ENCODE measurements at regions not wholly inside any gene's neighbourhood (a gene's known extent, or its start where the extent isn't known, plus 50 kb on each side); places are given as distances from the start of the nearest gene placed in this dataset.

- no peak overlapping the region for H3K27ac ChIP-seq
- no peak for TF ChIP-seq ZFX (IDR thresholded peaks at IDR 0.05; ENCODE audit: borderline replicate concordance)
- TF ChIP-seq CTCF (IDR thresholded peaks at IDR 0.05), result no peak
Observed at GRCh38 chr7:13057462-13058200, 370.2 kb downstream of the ARL4A start.

- no peak for TF ChIP-seq ZFX (IDR thresholded peaks at IDR 0.05; ENCODE audit: borderline replicate concordance)
- no peak overlapping the region for H3K27ac ChIP-seq
Observed at GRCh38 chr7:13060173-13060572, 372.7 kb downstream of the ARL4A start.

GRCh38 chr7:13061115-13061514 lies 373.7 kb downstream of the ARL4A start:
- H3K27ac ChIP-seq, result no peak overlapping the region
- TF ChIP-seq CTCF (IDR thresholded peaks at IDR 0.05), result no peak
- TF ChIP-seq ZFX (IDR thresholded peaks at IDR 0.05; ENCODE audit: borderline replicate concordance), result no peak

- TF ChIP-seq ZFX (IDR thresholded peaks at IDR 0.05; ENCODE audit: borderline replicate concordance) (no peak), CTCF (IDR thresholded peaks at IDR 0.05) (no peak)
- H3K27ac ChIP-seq, result no peak overlapping the region
Observed at GRCh38 chr7:13062631-13063030, 375.2 kb downstream of the ARL4A start.

GRCh38 chr7:13067036-13067435 lies 379.6 kb downstream of the ARL4A start:
- H3K27ac ChIP-seq, result no peak overlapping the region
- TF ChIP-seq CTCF (IDR thresholded peaks at IDR 0.05), result no peak
- no peak for TF ChIP-seq ZFX (IDR thresholded peaks at IDR 0.05; ENCODE audit: borderline replicate concordance)

- no peak for TF ChIP-seq CTCF (IDR thresholded peaks at IDR 0.05)
- TF ChIP-seq ZFX (IDR thresholded peaks at IDR 0.05; ENCODE audit: borderline replicate concordance), result no peak
- no peak overlapping the region for H3K27ac ChIP-seq
Observed at GRCh38 chr7:13068032-13068431, 380.6 kb downstream of the ARL4A start.

- no peak overlapping the region for H3K27ac ChIP-seq
- TF ChIP-seq ZFX (IDR thresholded peaks at IDR 0.05; ENCODE audit: borderline replicate concordance) (no peak), CTCF (IDR thresholded peaks at IDR 0.05) (no peak)
Observed at GRCh38 chr7:13069841-13070240, 382.4 kb downstream of the ARL4A start.

DNA sequence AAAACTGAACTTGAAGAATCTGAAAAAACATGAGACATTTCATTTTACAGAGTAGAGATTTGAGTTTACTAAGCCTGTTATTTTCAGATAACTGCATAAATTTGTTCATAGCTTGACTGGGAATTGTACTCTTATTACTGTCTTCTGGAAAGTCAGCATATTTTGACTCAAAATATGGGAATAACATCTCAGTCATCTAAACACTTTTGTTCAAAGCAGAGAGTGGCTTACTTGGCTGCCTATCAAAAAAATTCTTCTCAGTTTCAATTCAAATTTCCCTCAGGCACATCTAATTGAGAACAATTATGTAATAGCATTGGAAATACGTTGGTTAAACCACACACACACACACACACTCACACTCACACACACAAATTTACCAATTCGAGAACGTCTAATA lies 384.6 kb downstream of the ARL4A start:
- TF ChIP-seq CTCF (IDR thresholded peaks at IDR 0.05), result no peak
- no peak for TF ChIP-seq ZFX (IDR thresholded peaks at IDR 0.05; ENCODE audit: borderline replicate concordance)
- H3K27ac ChIP-seq, result no peak overlapping the region

All from 22Rv1 (cell line).